Activated CD8-positive, alpha-beta memory T cell treated with anti-CD3 and anti-CD28 coated beads for 1 hour (primary cell): ENCODE measurements at regions not wholly inside any gene's neighbourhood (a gene's known extent, or its start where the extent isn't known, plus 50 kb on each side); places are given as distances from the start of the nearest gene placed in this dataset.

ENCODE experiments used
- DNase-seq, 2 donors: peaks; one replicate each; pipeline ENCODE4 v3.0.0-alpha.2; 2020; ENCODE audit warnings: low read depth in 1 of 2; ENCODE audit errors: extremely low read depth in 1 of 2

DNA sequence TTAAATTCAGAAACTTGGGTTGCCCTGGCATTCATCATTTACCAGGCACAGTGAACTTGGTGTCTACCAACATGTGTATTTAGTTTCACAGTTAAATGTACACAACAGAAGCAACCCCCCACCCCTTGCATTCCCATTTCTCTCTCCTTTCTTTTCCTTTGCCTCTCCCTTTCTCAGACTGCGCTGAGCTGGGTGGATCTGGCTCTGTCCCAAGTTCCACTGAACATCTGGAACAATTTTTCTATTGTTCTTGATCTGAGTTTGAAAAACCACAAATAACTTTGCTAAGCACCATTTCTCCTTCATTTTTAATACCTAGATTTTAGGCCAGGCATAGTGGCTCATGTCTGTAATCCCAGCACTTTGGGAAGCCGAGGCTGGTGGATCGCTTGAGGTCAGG lies 242.2 kb downstream of the ABHD5 start:
- DNase-seq: no peak

DNA sequence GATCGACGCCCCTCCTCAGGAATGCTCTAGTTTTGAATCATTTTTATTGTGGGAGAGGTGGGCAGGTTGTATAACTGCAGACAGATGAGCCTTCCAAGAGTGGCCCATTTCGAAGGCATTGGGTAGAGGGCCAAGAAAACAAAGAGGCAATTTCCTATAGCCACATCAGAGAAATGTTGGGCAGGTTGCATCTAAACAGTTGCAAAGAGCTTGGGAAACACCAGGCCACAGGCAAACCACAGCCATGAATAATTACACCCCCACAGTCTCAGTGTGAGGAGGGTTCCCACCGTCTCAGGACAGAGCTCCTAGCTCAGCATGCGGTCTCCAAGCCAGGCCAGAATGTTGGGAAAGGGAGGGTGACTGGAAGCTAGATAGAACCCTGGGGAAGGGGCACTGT lies 257.3 kb downstream of the ABHD5 start:
- no peak for DNase-seq

DNA sequence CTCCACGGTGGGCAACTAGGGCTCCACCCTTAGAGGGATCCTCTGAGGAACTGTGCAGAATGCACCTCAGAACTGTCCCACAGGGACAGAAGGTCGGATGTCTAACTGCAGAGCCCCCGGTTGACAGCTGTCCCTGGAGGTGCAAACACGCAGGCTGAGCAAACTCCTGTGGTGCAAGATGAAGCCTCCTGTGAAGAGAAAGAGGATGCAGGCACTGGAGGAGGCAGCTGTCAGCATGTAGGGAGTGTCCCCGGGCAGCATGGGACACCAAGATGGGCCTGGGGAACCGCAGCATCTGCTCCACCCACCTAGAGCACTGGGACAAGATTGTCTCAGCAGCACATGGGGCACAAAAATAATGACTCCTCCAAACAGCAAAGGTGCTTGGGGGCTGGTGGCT lies 258.9 kb downstream of the ABHD5 start:
- DNase-seq: no peak

DNA sequence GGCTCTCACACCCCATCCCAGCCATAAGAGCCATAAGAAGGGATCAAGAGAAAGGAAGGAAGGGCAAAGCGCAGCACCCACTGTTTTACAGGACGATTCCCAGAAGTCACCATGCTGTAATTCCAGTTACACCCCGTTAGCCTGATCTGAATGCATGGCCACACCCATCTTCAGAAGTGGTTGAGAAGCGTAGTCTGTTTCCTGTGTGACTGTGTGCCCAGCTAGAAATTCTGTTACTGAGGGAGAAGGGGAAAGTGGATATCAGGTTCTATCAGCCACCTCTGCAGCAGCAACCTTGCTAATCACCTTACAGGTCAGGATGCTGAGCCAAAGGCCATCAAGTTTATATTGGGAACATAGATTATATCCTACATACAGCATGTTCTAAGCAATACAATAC lies 260.0 kb downstream of the ABHD5 start:
- no peak for DNase-seq

DNA sequence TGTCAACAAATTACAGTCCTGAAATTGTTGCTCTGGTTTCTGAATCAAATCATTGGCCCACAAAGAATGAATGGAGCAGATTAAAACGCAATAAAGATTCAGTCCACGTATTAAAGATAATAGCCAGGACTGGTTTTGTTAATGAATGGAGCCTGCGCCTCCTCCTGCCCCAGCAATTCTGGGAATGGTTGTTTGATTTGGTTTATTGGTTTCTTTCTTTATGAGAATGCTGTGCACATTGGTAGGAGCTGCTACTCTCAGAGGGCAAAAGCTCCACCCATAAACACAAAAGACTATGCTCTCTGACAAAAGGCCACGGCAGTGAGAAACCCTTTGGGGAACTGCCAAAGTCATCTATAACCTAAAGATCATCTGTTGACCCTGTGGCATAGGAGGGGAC lies 261.1 kb downstream of the ABHD5 start:
- DNase-seq: no peak

DNA sequence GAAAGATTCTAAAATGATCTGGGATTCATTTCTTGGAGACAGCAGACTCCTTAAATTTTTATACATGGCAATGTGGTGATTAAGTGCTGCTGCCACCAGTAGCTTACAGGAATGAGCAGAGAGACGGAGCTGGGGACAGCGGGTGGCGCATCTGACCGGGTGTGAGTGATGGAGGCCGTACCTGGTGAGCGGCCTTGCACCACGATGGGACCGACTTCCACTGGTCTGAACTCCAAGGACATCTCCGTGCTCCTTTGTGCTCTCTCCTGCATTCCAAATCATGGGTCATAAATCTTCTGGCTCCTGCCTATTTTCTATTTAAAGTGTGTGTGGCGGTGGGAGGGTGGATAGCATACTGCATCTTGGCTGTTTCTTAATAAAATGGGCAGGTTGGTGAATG lies 262.6 kb downstream of the ABHD5 start:
- no peak for DNase-seq

DNA sequence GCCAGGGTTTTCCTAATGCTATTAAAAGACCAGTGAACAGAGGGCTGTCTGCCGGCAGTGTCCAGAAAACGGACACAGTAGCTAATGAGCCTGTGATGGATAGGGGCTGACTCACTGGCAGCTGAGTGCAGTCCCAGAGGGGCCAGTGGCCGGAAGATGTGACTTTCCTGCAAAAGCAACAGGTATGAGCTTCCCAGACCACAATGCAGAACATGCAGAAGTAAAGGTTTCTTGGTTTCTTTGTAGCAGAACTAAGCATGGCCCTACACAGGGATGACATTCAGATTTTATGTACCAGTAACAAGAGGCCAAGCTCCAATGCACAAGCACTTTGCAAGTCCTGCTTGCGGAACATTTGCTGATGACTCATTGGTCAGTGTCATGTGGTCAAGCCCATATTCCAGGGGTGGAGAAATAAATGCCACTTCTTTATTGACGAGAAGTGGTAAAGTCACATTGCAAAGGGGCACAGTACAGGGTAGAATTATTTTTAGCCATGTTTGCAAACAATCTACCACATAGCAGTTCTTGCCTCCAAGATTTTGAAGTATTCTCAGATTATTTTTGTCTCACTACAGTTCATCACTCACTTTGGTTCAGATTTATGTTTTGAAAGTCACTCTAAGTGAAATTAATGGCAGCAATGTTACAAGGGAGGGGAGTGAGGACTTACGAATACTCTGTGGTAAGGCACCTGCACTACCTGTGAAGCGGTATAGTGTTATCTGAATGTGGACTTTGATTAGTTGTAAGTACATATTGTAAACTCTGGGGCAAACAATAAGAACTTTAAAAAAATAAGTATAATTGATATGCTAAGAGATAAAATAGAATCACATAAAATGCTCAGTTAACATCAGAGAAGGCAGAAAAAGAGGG lies 263.3 kb downstream of the ABHD5 start:
- DNase-seq: no peak

DNA sequence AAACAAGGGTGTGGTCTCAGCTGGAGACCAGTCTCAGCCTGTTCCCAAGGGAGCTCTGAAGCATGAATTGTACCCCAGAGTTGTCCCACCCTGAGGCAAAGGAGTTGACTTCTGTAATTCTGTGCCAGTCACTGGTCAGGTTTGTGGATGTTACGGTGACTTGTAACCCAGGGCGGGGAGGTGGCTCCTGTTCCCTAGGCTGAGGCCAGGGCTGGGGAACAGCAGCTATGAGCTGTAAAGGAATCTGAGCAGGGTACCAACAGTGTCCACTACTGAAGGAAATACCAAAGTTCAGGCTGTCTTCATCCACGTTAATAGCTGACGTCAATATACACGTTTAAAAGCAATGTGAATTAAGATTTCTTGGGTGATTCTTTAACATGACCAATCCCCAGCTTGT lies 266.2 kb downstream of the ABHD5 start:
- no peak for DNase-seq

DNA sequence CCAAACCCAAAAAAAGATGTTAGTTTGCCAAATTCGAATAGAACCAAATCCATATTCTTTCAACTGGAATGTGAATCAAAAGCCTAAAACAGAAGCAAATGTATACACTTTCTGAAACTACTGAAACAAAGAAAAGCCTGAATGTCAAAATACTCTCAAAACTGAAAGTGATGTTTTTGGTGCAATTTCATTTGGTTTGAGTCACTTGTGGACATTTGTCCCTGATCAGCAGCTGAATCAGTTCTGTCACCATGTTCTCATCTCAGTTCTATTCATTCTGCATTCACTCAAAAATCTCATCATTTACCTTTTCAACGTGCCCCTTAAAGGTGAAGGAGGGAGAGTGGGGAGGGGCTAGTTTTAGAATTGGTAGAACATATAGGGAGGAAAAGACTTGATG lies 266.8 kb downstream of the ABHD5 start:
- no peak for DNase-seq

DNA sequence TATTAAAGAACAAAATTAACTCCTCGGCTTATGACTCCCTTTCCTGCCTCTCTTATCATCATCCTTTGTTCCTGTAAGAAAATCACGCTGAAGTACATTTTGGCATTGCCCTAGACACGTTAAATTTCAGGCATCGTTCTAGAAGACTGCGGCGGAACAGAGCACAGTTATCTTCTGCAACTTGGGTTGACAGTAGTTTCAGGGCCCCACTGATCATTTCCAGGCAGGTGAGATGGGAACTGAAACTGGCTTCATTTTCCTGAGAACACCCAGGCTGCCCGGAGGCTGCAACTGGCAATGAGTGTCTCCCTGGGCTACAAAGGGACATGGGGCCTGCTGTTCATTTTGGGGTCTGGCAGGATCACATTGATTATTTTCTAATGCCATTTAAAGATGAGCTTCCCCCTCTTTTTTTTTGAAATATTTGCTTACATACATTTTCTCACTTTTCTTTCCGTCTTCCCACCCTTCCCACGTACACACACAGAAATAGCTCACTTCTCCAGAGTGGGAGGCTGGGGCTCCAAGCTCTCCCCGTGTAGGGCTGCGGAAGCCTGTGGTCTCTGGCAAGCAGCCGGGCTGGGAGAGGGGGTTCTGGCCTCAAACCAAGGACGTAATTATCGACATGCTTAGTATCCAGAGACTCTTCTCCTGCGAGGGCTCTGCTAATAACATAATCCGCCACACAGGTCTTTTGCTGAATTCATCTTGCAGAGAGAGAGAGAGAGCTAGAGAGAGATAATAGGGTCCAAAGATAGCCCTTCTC lies 267.4 kb downstream of the ABHD5 start:
- no peak for DNase-seq

DNA sequence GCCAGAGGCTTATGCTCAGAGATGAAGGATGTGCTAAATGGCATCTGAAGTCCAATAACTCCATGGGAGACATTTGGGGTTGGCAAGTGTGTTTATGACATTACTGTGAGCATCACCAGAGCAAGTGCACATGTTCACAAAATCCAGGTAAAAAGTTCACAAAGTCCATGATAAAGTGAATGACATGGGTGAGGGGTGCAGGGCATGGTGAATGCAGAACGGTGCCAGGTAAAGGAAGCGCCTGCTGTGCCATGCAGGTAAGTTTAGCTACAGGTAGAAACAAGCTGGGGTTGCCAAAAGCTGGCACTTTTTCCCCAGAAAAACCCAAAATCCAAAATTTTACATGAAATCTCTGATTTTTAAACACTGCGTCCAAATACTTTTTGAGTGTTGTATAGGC lies 268.2 kb downstream of the ABHD5 start:
- no peak for DNase-seq

DNA sequence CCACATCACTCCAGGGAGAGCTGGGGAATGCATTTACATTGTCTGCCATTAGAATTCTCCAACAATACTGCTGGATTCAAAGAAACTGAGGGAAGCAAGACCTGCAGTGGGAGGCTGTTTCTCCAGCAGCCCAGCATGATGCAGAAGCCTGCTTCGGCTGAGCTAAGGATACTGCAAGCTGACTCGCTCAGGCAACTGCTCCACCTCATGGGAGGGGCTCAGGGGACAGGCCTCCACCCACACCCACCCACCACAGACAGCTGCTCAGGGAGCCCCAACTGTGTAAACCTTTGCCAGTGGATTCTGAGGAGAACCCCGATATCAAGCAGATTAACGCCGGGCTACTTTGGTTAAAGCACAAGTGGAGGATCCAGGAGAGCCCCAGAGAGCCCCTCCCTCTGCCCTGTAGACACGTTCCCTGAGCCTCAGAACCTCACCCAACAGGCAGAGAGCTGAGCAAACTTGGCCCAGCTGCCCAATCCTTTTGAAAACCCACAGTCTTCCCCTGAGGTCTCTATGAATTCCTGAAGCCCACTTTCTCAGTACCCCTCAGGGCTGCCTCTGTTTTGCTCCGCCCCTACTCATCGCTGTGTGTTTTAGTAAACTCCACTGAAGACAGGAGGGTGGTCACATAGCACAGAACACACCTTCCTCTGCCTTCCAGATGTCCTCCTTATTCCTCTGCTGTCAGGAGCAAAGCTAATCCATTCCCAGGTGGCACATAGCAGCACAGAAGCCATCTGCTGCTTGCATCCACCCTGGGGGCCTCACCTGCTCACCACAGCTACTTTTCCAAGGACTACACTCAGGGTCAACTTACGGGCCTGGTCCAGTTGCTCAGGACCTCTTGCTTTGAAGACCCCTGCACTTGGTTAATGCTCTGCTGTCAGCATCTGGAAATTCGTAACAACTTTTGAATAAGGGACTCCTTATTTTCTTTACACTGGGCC lies 269.0 kb downstream of the ABHD5 start:
- no peak for DNase-seq

DNA sequence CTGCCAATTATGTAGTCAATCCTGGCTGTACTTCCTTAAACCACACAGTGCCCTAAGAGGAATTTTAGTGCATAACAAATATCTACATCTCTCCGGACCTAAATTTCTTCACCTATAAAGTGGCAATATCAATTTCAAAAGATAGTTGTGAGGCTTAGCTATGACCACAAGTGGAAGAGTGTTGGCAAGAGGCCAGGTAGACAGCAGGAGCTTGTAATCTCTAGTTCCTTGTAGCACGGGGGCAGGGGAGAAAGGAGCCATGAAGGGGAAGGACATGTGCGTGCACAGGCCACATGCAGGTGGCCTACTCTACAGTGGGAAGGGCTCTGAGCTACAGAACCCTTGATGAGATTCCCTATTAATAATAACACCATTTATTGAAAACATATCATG lies 269.7 kb downstream of the ABHD5 start:
- no peak for DNase-seq

DNA sequence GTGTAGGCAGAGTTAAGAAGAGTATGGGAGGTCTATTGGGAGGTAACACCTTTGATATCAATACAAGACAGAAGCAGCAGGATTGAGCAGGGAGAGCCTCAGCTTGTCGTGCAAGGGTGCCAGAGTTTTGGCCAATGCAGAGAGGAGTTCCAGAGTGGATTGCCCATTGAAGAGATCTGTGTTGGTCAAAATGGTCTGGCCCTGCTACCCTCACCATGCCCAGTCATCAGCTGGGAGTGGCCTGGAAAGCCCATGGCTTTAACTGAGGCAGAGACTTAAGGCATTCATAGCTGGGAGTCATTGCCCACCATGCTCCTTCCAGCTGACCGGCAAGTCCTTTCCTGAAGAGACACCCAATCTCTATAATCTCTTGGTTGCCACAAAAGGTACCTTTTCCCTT lies 271.3 kb downstream of the ABHD5 start:
- DNase-seq: no peak

DNA sequence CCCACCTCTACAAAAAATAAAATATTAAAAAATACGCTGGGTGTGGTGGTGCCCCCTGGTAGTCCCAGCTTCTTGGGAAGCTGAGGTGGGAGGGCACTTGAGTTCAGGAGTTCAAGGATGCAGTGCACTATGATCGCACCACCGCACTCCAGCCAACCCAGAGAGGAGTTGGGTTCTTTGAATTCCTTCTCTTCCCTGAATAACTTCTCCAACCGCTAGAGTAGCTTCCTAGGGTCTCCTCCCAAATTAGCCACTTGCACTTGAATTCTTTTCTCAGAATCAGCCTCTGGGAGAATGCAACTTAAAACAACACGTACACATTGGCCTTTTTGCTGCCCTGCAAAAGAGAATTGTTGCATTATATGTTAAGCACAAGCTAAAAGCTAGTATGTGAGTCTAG lies 272.5 kb downstream of the ABHD5 start:
- no peak for DNase-seq

DNA sequence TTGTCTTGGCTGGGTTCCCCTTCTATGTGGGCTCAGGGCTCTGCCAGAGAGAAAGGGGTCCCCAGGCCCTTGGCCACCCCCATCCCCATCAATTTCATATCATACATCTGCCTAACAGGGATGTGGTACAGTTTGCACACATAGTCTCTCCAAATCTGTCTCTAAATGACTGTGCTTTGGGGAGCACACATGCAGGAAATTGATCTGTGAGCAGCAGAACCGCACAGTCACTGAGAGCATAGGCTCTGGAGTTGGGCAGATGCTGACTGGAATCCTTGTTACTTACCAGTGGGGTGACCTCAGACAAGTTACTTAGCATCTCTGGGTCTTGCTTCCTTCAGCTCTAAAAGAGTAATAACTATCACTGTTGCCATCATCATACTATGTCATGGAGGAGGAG lies 273.9 kb downstream of the ABHD5 start:
- no peak for DNase-seq

DNA sequence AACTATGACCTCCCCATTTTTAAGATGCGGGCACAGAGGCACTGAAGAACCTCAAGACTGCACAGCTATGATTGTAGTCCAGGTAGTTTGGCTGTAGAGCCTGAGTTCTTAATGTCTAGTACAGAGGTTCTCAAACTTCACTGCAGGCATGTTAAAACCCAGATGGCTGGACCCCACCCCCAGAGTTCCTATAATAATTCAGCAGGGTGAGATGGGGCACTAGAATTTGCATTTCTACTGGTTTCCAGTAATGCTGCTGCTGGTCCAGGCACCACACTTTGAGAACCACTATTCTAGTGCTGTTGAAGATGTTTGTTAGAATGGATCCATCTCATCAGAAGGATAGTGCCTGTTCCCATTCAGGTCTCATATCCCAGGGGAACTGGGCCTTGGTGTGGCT lies 274.9 kb downstream of the ABHD5 start:
- no peak for DNase-seq

DNA sequence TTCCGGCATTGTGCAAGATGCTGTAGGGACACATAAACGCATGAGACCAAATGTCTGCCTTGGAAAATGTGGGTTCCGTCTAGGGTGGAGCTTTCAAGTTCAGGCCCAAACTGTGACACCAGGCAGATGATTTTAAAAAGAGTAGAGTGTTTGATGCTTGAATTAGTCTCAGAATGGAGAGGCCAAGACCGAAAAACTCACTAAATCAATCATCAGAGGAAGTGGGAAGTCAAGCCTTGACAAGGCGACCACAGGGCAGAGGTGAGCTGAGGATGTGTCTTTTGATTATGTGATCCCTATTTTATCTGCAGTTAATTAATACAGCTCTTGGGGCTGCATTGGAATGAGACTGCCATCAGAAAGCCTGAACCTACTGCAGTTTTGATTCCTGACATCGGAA lies 275.4 kb downstream of the ABHD5 start:
- no peak for DNase-seq

DNA sequence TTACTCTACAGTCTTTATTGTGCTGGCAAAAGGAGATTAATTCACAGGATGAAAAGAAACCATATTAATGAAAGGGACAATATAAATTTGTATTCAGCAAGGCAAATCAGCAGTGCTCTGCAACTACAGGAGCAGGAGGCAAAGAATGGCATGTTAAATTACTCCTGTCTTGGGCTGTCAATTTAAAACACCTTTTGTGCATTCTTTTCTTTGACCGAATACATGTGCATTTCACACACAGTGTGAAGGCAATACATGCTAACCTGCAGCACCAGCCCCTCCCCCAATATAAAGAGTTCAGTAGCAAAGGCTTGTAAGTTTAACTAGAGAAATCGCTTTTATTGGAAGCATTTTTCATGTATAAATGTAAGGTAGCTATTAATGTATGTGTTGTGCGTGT lies 275.2 kb upstream of the TOPAZ1 start:
- no peak for DNase-seq

DNA sequence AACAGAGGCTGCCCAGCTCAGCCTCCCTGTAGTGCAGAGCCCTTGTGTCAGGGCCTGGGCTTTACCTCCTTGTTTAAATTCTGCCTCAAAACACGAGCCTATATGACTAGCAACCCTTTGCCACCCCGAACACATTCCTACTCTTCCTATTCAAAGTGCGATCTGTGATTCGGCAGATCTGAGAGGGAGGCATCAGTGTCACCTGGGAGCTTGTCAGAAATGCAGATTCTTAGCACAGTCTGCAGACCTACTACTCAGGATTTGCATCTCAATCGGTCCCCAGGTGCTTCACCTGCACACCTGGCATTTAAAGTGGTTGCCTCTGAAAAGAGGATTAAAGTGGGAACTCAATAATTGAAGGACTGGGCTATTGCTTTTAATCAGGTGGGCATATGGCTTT lies 273.2 kb upstream of the TOPAZ1 start:
- no peak for DNase-seq

DNA sequence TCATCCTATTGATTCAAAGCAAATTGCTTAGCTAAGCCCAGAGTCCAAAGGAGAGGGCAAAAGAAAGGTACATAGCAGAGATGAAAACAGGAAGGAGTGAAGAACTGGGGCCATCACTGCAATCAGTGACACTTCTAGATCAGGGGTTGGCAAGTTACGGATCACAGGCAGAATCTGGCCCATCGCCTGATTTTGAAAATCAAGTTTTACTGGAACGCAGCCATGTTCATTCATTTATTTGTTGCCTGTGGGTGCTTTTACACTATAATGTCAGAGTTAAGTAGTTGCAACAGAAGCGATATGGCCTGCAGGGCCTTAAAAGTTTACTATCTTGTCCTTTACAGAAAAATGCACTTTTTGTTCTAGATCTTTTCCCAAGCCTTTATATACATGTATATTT lies 271.7 kb upstream of the TOPAZ1 start:
- DNase-seq: no peak
